HCT116 (cell line): ENCODE measurements at regions not wholly inside any gene's neighbourhood (a gene's known extent, or its start where the extent isn't known, plus 50 kb on each side); places are given as distances from the start of the nearest gene placed in this dataset.

Experiments
- ATAC-seq: fragments of 200-7000 bp; cut with Tn5 transposase; 2 replicates; pipeline ENCODE4 v1.9.1; 2020; ENCODE audit warnings: mild to moderate bottlenecking, moderate library complexity
- BruUV-seq: library from RNA; stranded (reverse); fragments of 400-500 nt; replicated peaks from 2 replicates; lab custom pipeline; 2021; lab: Mats Ljungman, UMichigan
- CTCF ChIA-PET: fragments of 300-600 bp; sonication (Branson Sonifier 250); formaldehyde crosslinking; loops from one replicate; lab custom pipeline; 2021; ENCODE audit warnings: antibody characterized with exemption; lab: Charles Lee
- POLR2A ChIA-PET: fragments of 300-600, 350-600 bp; sonication (Branson Sonifier 250); formaldehyde crosslinking; loops from one replicate; lab custom pipeline; 2021; ENCODE audit warnings: antibody characterized with exemption; lab: Charles Lee
- RAD21 ChIA-PET, 2 experiments: fragments of 300-600 bp; sonication (Branson Sonifier 250); formaldehyde crosslinking; loops; one replicate each; lab custom pipeline; 2023; ENCODE audit warnings: low total read pairs in 2 of 2; ENCODE audit not compliant: uncharacterized antibody in 2 of 2, unreplicated experiment in 2 of 2, low non-redundant PET in 1 of 2; lab: Charles Lee
- DNase-seq: peaks from one replicate; pipeline ENCODE4 v3.0.0-alpha.2; 2010; ENCODE audit warnings: low read depth, low spot score
- H2AFZ ChIP-seq: fragments of 200-600 bp; shearing (Covaris generic), sonication (generic); 2 replicates; pipeline ENCODE4 v1.6.1; 2017; ENCODE audit warnings: low read depth, mixed run types, mixed read lengths, antibody characterized with exemption, low read length; ENCODE audit not compliant: poor library complexity, severe bottlenecking
- H3K27ac ChIP-seq: 2 replicates; pipeline ENCODE4 v1.5.1; 2012; ENCODE audit warnings: low read depth, low read length
- H3K27me3 ChIP-seq: fragments of 200-600 bp; sonication (generic); 2 replicates; pipeline ENCODE4 v1.6.1; 2016; ENCODE audit warnings: mixed run types, low read length, mixed read lengths; ENCODE audit not compliant: insufficient read depth
- H3K36me3 ChIP-seq, 2 experiments: fragments of 200-500 bp in 1 of 2; fragments of 200-600 bp in 1 of 2; sonication (Bioruptor generic) in 1 of 2; sonication (generic) in 1 of 2; 2 replicates each; pipeline versions ENCODE4 v1.5.1 to v1.6.1; 2014 to 2016; ENCODE audit warnings: low read length in 2 of 2, inconsistent platforms in 1 of 2, mixed read lengths in 1 of 2, mixed run types in 1 of 2; ENCODE audit not compliant: insufficient read depth in 2 of 2, control insufficient read depth in 1 of 2
- H3K4me1 ChIP-seq, 2 experiments: fragments of 200-600 bp in 1 of 2; sonication (generic) in 1 of 2; 2 replicates each; pipeline versions ENCODE4 v1.5.1 to v1.6.1; 2012 to 2017; ENCODE audit warnings: low read length in 2 of 2, inconsistent platforms in 1 of 2, mild to moderate bottlenecking in 1 of 2, mixed read lengths in 1 of 2, mixed run types in 1 of 2, moderate library complexity in 1 of 2; ENCODE audit not compliant: insufficient read depth in 2 of 2, control insufficient read depth in 1 of 2
- H3K4me2 ChIP-seq: fragments of 200-600 bp; sonication (generic); 2 replicates; pipeline ENCODE4 v1.6.1; 2017; ENCODE audit warnings: mixed run types, low read length, mixed read lengths
- H3K4me3 ChIP-seq, 2 experiments: fragments of 200-600 bp in 1 of 2; sonication (generic) in 1 of 2; replicated peaks in 1 of 2; 2 replicates each; pipeline ENCODE4 v1.5.1; 2011 to 2016; ENCODE audit warnings: low read length in 2 of 2, control low read depth in 1 of 2, low read depth in 1 of 2, mild to moderate bottlenecking in 1 of 2, mixed read lengths in 1 of 2, mixed run types in 1 of 2
- H3K79me2 ChIP-seq: fragments of 200-600 bp; sonication (generic); 2 replicates; pipeline ENCODE4 v1.6.1; 2017; ENCODE audit warnings: mild to moderate bottlenecking, mixed run types, low read length, moderate library complexity, mixed read lengths; ENCODE audit not compliant: insufficient read depth
- H3K9ac ChIP-seq: fragments of 200-600 bp; sonication (generic); 2 replicates; pipeline ENCODE4 v1.6.1; 2016; ENCODE audit warnings: low read length, mixed read lengths
- H3K9me2 ChIP-seq: fragments of 200-600 bp; sonication (generic), shearing (Covaris generic); 2 replicates; pipeline ENCODE4 v1.6.1; 2017; ENCODE audit warnings: mixed run types, mild to moderate bottlenecking, moderate library complexity; ENCODE audit not compliant: insufficient read depth
- H3K9me3 ChIP-seq, 2 experiments: fragments of 200-500 bp in 1 of 2; fragments of 200-600 bp in 1 of 2; sonication (Bioruptor generic) in 1 of 2; sonication (generic) in 1 of 2; 2 replicates each; pipeline ENCODE4 v1.6.1; 2014 to 2017; ENCODE audit warnings: low read length in 2 of 2, mixed read lengths in 2 of 2, inconsistent platforms in 1 of 2, low read depth in 1 of 2, mild to moderate bottlenecking in 1 of 2, mixed run types in 1 of 2, moderate library complexity in 1 of 2; ENCODE audit not compliant: control insufficient read depth in 1 of 2, insufficient read depth in 1 of 2
- H4K20me1 ChIP-seq: fragments of 200-600 bp; sonication (generic), shearing (Covaris generic); 2 replicates; pipeline ENCODE4 v1.6.1; 2017; ENCODE audit warnings: mixed run types, mild to moderate bottlenecking, moderate library complexity; ENCODE audit not compliant: insufficient read depth
- CEBPB ChIP-seq: IDR thresholded peaks from 2 replicates; pipeline ENCODE4 v1.6.1; 2012; ENCODE audit warnings: low read depth
- EGR1 ChIP-seq: IDR thresholded peaks from 2 replicates; pipeline ENCODE4 v1.6.1; 2012; ENCODE audit warnings: low read depth
- ELF1 ChIP-seq: IDR thresholded peaks from 2 replicates; pipeline ENCODE4 v1.6.1; 2012; ENCODE audit warnings: low read depth, borderline replicate concordance
- EZH2 ChIP-seq: fragments of 200-600 bp; sonication (generic); IDR thresholded peaks from 2 replicates; pipeline ENCODE4 v1.6.1; 2017; ENCODE audit warnings: antibody characterized with exemption, mixed run types
- EZH2phosphoT487 ChIP-seq: fragments of 200-600 bp; IDR thresholded peaks from 2 replicates; pipeline ENCODE4 v1.6.1; 2018; ENCODE audit warnings: antibody characterized with exemption, borderline replicate concordance
- JUND ChIP-seq: IDR thresholded peaks from 2 replicates; pipeline ENCODE4 v1.6.1; 2012
- POLR2AphosphoS5 ChIP-seq: IDR thresholded peaks from 2 replicates; pipeline ENCODE4 v1.6.1; 2011; ENCODE audit warnings: mild to moderate bottlenecking, low read depth, low read length, moderate library complexity
- SIN3A ChIP-seq: IDR thresholded peaks from 2 replicates; pipeline ENCODE4 v1.6.1; 2012; ENCODE audit warnings: low read depth
- SRF ChIP-seq: IDR thresholded peaks from 2 replicates; pipeline ENCODE4 v1.6.1; 2012; ENCODE audit warnings: low read depth
- YY1 ChIP-seq: IDR thresholded peaks from 2 replicates; pipeline ENCODE4 v1.6.1; 2011; ENCODE audit warnings: low read length, low read depth, moderate library complexity, mild to moderate bottlenecking; ENCODE audit not compliant: insufficient replicate concordance; ENCODE audit errors: extremely low read depth
- ZNF274 ChIP-seq: fragments of 200-500 bp; sonication (Bioruptor generic); IDR thresholded peaks from 2 replicates; pipeline ENCODE4 v1.6.1; 2014; ENCODE audit warnings: mild to moderate bottlenecking, low read depth, low read length, inconsistent platforms
- intact Hi-C: fragments of 100-400 bp; cut with micrococcal nuclease; formaldehyde crosslinking; loops from 2 replicates; pipeline ENCODE4 v1.10.0; 2022
- TF ChIP-seq, protein P1 (sequence below), 3 experiments: fragments of 200-600 bp in 1 of 3; sonication (generic) in 1 of 3; IDR thresholded peaks in 2 of 3; conservative IDR thresholded peaks in 1 of 3; 2 replicates each; pipeline ENCODE4 v1.5.1; 2012 to 2017; ENCODE audit warnings: low read depth in 2 of 3, low read length in 2 of 3, antibody characterized with exemption in 1 of 3, borderline replicate concordance in 1 of 3, control low read depth in 1 of 3, mild to moderate bottlenecking in 1 of 3, mixed read lengths in 1 of 3, mixed run types in 1 of 3, moderate library complexity in 1 of 3; ENCODE audit not compliant: insufficient read depth in 1 of 3
- TF ChIP-seq, protein P2 (sequence below): IDR thresholded peaks from 2 replicates; pipeline ENCODE4 v1.6.1; 2011; ENCODE audit warnings: mild to moderate bottlenecking, low read length, moderate library complexity; ENCODE audit not compliant: insufficient replicate concordance; ENCODE audit errors: extremely low read depth
- TF ChIP-seq, protein P3 (sequence below): IDR thresholded peaks from 2 replicates; pipeline ENCODE4 v1.6.1; 2012

DNA sequence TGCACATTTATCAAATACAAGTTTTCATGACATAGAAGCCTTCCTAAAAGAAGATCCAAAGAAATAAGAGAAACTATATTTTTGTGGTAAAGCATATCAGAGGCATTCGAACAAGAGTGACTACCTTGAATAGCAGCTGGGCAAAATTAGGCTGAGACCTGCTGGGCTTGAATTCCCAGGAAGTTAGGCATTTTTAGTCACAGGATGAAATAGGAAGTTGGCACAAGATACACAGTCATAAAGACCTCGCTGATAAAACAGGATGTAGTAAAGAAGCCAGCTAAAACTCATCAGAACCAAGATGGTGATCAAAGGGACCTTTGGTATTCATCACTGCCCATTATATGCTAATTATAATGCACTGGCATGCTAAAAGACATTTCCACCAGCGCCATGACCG lies 1302.3 kb upstream of the NRXN1 start:
- Histone ChIP-seq H3K4me2 (no peak overlapping the region), H3K27ac (no peak overlapping the region), H2AFZ (no peak overlapping the region), H3K36me3 (no peaks in the 10 kb centered on the region), H3K79me2 (no peaks in the 10 kb centered on the region), H3K4me1 (peaks cover 0 to 6% of the 10 kb centered on the region in 2 experiments; a peak in 2 of 4 replicates), H3K9me2 (no peaks in the 10 kb centered on the region), H3K9ac (no peak overlapping the region), H3K4me3 (no peak overlapping the region), H3K9me3 (no peaks in the 10 kb centered on the region), H3K27me3 (no peaks in the 10 kb centered on the region), H4K20me1 (no peaks in the 10 kb centered on the region)
- TF ChIP-seq SRF (no peak), ZNF274 (no peak), EZH2 (no peak), CEBPB (no peak), POLR2AphosphoS5 (no peak), SIN3A (no peak), JUND (no peak), EZH2phosphoT487 (no peak), ELF1 (no peak), EGR1 (no peak), YY1 (no peak)
- TF ChIP-seq, protein P1, sequence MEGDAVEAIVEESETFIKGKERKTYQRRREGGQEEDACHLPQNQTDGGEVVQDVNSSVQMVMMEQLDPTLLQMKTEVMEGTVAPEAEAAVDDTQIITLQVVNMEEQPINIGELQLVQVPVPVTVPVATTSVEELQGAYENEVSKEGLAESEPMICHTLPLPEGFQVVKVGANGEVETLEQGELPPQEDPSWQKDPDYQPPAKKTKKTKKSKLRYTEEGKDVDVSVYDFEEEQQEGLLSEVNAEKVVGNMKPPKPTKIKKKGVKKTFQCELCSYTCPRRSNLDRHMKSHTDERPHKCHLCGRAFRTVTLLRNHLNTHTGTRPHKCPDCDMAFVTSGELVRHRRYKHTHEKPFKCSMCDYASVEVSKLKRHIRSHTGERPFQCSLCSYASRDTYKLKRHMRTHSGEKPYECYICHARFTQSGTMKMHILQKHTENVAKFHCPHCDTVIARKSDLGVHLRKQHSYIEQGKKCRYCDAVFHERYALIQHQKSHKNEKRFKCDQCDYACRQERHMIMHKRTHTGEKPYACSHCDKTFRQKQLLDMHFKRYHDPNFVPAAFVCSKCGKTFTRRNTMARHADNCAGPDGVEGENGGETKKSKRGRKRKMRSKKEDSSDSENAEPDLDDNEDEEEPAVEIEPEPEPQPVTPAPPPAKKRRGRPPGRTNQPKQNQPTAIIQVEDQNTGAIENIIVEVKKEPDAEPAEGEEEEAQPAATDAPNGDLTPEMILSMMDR (IDR thresholded peaks at IDR 0.05 in 2 of 3, conservative IDR thresholded peaks at IDR 0.05 in 1 of 3; ENCODE audit: borderline replicate concordance in 1 of 3, insufficient read depth in 1 of 3, low read depth in 2 of 3, low read length in 2 of 3): no peak
- TF ChIP-seq, protein P2, sequence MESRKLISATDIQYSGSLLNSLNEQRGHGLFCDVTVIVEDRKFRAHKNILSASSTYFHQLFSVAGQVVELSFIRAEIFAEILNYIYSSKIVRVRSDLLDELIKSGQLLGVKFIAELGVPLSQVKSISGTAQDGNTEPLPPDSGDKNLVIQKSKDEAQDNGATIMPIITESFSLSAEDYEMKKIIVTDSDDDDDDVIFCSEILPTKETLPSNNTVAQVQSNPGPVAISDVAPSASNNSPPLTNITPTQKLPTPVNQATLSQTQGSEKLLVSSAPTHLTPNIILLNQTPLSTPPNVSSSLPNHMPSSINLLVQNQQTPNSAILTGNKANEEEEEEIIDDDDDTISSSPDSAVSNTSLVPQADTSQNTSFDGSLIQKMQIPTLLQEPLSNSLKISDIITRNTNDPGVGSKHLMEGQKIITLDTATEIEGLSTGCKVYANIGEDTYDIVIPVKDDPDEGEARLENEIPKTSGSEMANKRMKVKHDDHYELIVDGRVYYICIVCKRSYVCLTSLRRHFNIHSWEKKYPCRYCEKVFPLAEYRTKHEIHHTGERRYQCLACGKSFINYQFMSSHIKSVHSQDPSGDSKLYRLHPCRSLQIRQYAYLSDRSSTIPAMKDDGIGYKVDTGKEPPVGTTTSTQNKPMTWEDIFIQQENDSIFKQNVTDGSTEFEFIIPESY: no peak
- TF ChIP-seq, protein P3, sequence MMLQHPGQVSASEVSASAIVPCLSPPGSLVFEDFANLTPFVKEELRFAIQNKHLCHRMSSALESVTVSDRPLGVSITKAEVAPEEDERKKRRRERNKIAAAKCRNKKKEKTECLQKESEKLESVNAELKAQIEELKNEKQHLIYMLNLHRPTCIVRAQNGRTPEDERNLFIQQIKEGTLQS: no peak
- no peak for ATAC-seq
- DNase-seq: no peak
- BruUV-seq: no TSS peak
- ChIA-PET POLR2A (no interaction called here), CTCF (no interaction called here), RAD21 (no interaction called here)
- intact Hi-C loops: no loop called here
